Thyroid gland (tissue), 4 donors: ENCODE measurements at regions not wholly inside any gene's neighbourhood (a gene's known extent, or its start where the extent isn't known, plus 50 kb on each side); places are given as distances from the start of the nearest gene placed in this dataset.
"Not testable (repeated sequence)": the region's sequence is repeated elsewhere in the genome, so short reads cannot be mapped to it uniquely, and the experiment has no call there.

Experiments used
- DNase-seq, 2 donors: peaks; one replicate each; pipeline ENCODE4 v3.0.0-alpha.2; 2019
- H3K27ac ChIP-seq, 3 donors: fragments of 200-600 bp; sonication (generic); 1 replicate in 2 of 3; 2 replicates in 1 of 3; pipeline ENCODE4 v1.5.1; 2016 to 2019; ENCODE audit warnings: mild to moderate bottlenecking in 1 of 3, moderate library complexity in 1 of 3
- H3K27me3 ChIP-seq: fragments of 200-600 bp; sonication (generic); one replicate; pipeline ENCODE4 v1.5.1; 2019
- H3K36me3 ChIP-seq, 2 donors: fragments of 200-600 bp; sonication (generic); one replicate each; pipeline ENCODE4 v1.5.1; 2016 to 2019
- H3K4me1 ChIP-seq, 2 donors: fragments of 200-600 bp; sonication (generic); one replicate each; pipeline ENCODE4 v1.5.1; 2017 to 2019
- H3K4me3 ChIP-seq, 3 donors: fragments of 200-600 bp; sonication (generic); replicated peaks in 1 of 3; 1 replicate in 2 of 3; 2 replicates in 1 of 3; pipeline ENCODE4 v1.5.1; 2016; ENCODE audit warnings: mild to moderate bottlenecking in 1 of 3
- H3K9me3 ChIP-seq: fragments of 200-600 bp; sonication (generic); one replicate; pipeline ENCODE4 v1.5.1; 2017
- POLR2A ChIP-seq, 2 donors: fragments of 450-650 bp; IDR thresholded peaks; one replicate each; pipeline ENCODE4 v1.6.1; 2017; ENCODE audit warnings: antibody characterized with exemption in 2 of 2, mild to moderate bottlenecking in 2 of 2, moderate library complexity in 1 of 2
- WGBS, 2 donors: methylation state at CpG; one replicate each; pipeline ENCODE4 v1.1.5; 2017; 5-methylcytosine and 5-hydroxymethylcytosine counted together
- intact Hi-C: fragments of 100-400 bp; cut with DNase I; formaldehyde crosslinking; loops from one replicate; pipeline ENCODE4 v1.15.1; 2023
- TF ChIP-seq, protein P1 (sequence below), 6 experiments: fragments of 200-600 bp in 3 of 6; fragments of 450-650 bp in 3 of 6; sonication (generic) in 3 of 6; IDR thresholded peaks; one replicate each; pipeline ENCODE4 v1.5.1; 2016 to 2019; ENCODE audit warnings: antibody characterized with exemption in 6 of 6, mild to moderate bottlenecking in 2 of 6, inconsistent platforms in 1 of 6, moderate library complexity in 1 of 6

DNA sequence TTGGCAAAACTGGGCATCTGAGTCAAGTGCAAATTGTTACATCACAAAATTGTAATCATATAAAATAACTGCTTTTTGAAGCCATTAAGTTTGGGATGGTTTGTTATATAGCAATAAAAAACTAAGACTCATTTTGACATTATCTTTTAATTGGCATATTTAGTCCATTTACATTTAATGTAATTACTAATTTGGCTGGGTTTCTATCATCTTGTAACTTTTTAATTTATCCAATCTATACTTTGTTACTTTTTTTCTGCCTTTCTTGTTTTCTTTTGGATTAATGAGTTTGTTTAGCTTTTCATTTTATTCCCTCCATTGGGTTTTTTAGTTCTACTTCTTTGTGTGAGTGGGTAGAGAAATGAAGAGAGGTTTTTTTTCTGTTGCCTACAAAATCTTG lies 76.3 kb downstream of the DRAM2 start:
- intact Hi-C loops, result no loop called here
- TF ChIP-seq, protein P1, sequence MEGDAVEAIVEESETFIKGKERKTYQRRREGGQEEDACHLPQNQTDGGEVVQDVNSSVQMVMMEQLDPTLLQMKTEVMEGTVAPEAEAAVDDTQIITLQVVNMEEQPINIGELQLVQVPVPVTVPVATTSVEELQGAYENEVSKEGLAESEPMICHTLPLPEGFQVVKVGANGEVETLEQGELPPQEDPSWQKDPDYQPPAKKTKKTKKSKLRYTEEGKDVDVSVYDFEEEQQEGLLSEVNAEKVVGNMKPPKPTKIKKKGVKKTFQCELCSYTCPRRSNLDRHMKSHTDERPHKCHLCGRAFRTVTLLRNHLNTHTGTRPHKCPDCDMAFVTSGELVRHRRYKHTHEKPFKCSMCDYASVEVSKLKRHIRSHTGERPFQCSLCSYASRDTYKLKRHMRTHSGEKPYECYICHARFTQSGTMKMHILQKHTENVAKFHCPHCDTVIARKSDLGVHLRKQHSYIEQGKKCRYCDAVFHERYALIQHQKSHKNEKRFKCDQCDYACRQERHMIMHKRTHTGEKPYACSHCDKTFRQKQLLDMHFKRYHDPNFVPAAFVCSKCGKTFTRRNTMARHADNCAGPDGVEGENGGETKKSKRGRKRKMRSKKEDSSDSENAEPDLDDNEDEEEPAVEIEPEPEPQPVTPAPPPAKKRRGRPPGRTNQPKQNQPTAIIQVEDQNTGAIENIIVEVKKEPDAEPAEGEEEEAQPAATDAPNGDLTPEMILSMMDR (IDR thresholded peaks at IDR 0.05), result no peak
- TF ChIP-seq POLR2A (IDR thresholded peaks at IDR 0.05), result no peak
- no peak overlapping the region for H3K27ac ChIP-seq
- H3K4me3 ChIP-seq, result no peak overlapping the region
- no peaks in the 10 kb centered on the region for H3K4me1 ChIP-seq
- no peaks in the 10 kb centered on the region for H3K9me3 ChIP-seq
- no peaks in the 10 kb centered on the region for H3K36me3 ChIP-seq
- H3K27me3 ChIP-seq, result no peaks in the 10 kb centered on the region
- DNase-seq, result no peak

DNA sequence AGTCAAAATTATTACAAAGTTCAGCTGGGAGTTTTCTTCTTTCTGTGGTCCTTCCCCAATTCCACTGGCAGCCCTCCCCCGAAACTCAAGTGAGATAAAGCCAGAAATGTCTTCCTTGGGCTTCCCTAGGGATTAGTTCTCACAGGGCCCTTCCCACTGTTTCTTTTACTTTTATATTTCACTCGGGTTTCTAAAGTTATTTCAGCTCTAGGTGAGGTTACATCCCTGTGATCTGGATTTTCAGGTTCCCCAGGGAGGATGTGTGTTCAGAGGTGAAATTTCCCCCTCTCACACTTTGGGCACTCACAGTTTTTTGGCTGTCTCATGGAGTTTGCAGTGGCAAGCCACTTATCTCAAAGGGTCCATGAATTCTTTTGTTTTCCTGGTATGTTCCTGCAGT lies 77.3 kb downstream of the DRAM2 start:
- 48 to 51% methylated on average over 2 of the region's 2 CpGs for WGBS, 2 donors
- no peak overlapping the region for H3K27ac ChIP-seq
- no peak for DNase-seq
- TF ChIP-seq, protein P1 (IDR thresholded peaks at IDR 0.05), result no peak
- no peak for TF ChIP-seq POLR2A (IDR thresholded peaks at IDR 0.05)
- no peaks in the 10 kb centered on the region for H3K9me3 ChIP-seq
- no peaks in the 10 kb centered on the region for H3K4me1 ChIP-seq
- H3K4me3 ChIP-seq, result no peak overlapping the region
- H3K36me3 ChIP-seq, result no peaks in the 10 kb centered on the region
- intact Hi-C loops, result no loop called here
- no peaks in the 10 kb centered on the region for H3K27me3 ChIP-seq

DNA sequence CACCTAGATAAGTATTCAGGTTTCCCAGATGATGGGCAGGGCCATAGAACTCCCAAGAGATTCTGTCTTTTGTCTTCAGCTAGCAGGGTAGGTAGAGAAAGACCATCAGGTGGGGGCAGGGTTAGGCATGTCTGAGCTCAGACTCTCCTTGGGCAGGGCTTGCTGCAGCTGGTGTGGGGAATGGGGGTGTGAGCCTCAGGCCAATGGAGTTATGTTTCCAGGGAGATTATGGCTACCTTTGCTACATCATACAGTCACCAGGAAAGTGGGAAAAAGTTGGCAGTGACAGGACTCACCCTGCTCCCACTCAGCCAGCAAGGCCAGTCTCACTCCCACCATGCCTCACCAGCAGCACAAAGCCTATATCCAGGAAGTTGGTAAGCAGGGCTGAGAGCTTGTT lies 77.8 kb downstream of the DRAM2 start:
- no peaks in the 10 kb centered on the region for H3K9me3 ChIP-seq
- TF ChIP-seq, protein P1 (IDR thresholded peaks at IDR 0.05), result no peak
- no peak for TF ChIP-seq POLR2A (IDR thresholded peaks at IDR 0.05)
- no peak overlapping the region for H3K4me3 ChIP-seq
- H3K4me1 ChIP-seq, result no peaks in the 10 kb centered on the region
- no peaks in the 10 kb centered on the region for H3K36me3 ChIP-seq
- no peaks in the 10 kb centered on the region for H3K27me3 ChIP-seq
- intact Hi-C loops, result no loop called here
- no peak for DNase-seq
- no peak overlapping the region for H3K27ac ChIP-seq

DNA sequence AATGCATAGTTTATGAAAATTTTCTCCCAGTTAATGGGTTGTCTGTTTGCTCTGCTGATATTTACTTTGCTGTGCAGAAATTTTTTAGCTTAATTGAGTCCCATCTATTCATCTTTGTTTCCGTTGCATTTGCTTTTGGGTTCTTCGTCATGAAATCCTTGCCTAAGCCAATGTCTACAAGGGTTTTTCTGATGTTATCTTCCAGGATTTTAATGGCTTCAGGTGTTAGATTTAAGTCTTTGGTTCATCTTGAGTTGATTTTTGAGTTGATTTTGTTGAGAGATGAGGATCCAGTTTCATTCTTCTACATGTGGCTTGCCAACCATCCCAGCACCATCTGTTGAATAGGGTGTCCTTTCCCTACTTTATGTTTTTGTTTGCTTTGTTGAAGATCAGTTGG lies 85.2 kb downstream of the DRAM2 start:
- Histone ChIP-seq H3K9me3 (no peaks in the 10 kb centered on the region), H3K27me3 (no peaks in the 10 kb centered on the region), H3K36me3 (no peaks in the 10 kb centered on the region), H3K4me3 (no peak overlapping the region), H3K4me1 (no peaks in the 10 kb centered on the region), H3K27ac (no peak overlapping the region)
- WGBS, 2 donors, result 84% methylated on average over 2 of the region's 2 CpGs
- no peak for TF ChIP-seq POLR2A (IDR thresholded peaks at IDR 0.05)
- TF ChIP-seq, protein P1 (IDR thresholded peaks at IDR 0.05), result no peak
- intact Hi-C loops, result no loop called here
- no peak for DNase-seq

DNA sequence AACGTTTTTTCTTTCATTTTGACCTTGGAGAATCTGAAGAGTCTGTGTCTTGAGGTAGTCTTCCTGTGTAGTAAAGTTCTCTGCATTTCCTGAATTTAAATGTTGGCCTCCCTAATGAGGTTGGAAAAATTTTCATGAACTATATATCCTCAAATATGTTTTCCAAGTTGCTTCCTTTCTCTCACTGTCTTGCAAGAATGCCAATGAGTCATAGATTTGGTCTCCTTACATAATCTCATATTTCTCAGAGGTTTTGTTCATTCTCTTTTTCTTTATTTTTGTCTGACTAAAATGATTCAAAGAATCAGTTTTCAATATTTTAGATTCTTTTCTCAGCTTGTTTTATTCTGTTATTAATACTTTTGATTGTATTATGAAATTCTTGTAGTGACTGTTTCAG lies 87.6 kb downstream of the DRAM2 start:
- H3K4me1 ChIP-seq, result no peaks in the 10 kb centered on the region
- no peaks in the 10 kb centered on the region for H3K9me3 ChIP-seq
- no peak overlapping the region for H3K4me3 ChIP-seq
- 5 to 13% methylated on average over 1 of the region's 1 CpG for WGBS, 2 donors
- no peaks in the 10 kb centered on the region for H3K36me3 ChIP-seq
- no peaks in the 10 kb centered on the region for H3K27me3 ChIP-seq
- no peak overlapping the region for H3K27ac ChIP-seq
- no peak for DNase-seq
- intact Hi-C loops, result no loop called here
- TF ChIP-seq, protein P1 (IDR thresholded peaks at IDR 0.05), result no peak
- no peak for TF ChIP-seq POLR2A (IDR thresholded peaks at IDR 0.05)

DNA sequence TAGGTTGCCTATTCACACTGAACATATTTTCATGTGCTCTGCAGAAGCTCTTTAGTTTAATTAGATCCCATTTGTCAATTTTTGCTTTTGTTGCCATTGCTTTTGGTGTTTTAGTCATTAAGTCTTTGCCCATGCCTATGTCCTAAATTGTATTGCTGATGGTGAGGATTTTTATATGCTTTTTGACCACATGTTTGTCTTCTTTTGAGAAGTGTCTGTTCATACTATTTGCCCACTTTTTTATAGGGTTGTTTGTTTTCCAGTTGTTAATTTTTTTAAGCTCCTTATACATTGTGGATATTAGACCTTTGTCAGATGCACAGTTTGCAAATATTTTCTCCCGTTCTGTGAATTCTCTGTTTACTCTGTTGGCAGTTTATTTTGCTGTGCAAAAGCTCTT lies 84.5 kb upstream of the LRIF1 start:
- H3K36me3 ChIP-seq, H3K4me1 ChIP-seq, DNase-seq, H3K4me3 ChIP-seq, H3K9me3 ChIP-seq, intact Hi-C loops, H3K27ac ChIP-seq, H3K27me3 ChIP-seq: not testable (repeated sequence)
- 92 to 93% methylated on average over 1 of the region's 1 CpG for WGBS, 2 donors
